Upper lobe of left lung (tissue), 4 donors: ENCODE measurements at regions not wholly inside any gene's neighbourhood (a gene's known extent, or its start where the extent isn't known, plus 50 kb on each side); places are given as distances from the start of the nearest gene placed in this dataset.

ENCODE experiments used
- POLR2A ChIP-seq, 4 donors: fragments of 450-650 bp; IDR thresholded peaks; one replicate each; pipeline ENCODE4 v1.5.1; 2016 to 2017; ENCODE audit warnings: antibody characterized with exemption in 4 of 4, mild to moderate bottlenecking in 2 of 4
- POLR2AphosphoS5 ChIP-seq, 2 donors: sonication (generic); formaldehyde crosslinking; IDR thresholded peaks; one replicate each; pipeline ENCODE4 v1.5.1; 2017; ENCODE audit warnings: antibody characterized with exemption in 2 of 2
- TF ChIP-seq, protein P1 (sequence below), 6 experiments: fragments of 450-650 bp in 4 of 6; fragments of 200-600 bp in 2 of 6; sonication (generic) in 2 of 6; IDR thresholded peaks; one replicate each; pipeline ENCODE4 v1.5.1; 2016 to 2019; ENCODE audit warnings: antibody characterized with exemption in 6 of 6

DNA sequence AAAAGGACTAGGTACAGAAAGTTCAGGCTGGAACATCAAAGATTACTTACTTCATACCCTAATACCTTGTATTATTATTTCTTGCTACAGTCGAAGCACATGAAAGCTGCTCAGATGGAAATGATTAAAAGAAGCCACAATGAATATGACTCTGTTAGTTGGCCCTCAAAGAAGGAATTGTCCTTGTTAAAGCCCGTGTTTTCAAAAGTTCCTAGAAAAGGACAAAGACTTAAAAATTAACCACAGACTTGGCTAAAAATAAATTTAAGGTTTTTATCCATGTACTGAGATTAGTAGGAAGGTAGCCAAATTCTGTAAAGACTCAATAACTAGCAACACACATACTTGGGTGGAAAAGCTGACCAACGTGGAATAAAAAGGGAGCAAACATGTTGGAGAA is 251.0 kb upstream of the RARB start:
- TF ChIP-seq POLR2A (IDR thresholded peaks at IDR 0.05) = no peak
- TF ChIP-seq, protein P1, sequence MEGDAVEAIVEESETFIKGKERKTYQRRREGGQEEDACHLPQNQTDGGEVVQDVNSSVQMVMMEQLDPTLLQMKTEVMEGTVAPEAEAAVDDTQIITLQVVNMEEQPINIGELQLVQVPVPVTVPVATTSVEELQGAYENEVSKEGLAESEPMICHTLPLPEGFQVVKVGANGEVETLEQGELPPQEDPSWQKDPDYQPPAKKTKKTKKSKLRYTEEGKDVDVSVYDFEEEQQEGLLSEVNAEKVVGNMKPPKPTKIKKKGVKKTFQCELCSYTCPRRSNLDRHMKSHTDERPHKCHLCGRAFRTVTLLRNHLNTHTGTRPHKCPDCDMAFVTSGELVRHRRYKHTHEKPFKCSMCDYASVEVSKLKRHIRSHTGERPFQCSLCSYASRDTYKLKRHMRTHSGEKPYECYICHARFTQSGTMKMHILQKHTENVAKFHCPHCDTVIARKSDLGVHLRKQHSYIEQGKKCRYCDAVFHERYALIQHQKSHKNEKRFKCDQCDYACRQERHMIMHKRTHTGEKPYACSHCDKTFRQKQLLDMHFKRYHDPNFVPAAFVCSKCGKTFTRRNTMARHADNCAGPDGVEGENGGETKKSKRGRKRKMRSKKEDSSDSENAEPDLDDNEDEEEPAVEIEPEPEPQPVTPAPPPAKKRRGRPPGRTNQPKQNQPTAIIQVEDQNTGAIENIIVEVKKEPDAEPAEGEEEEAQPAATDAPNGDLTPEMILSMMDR (IDR thresholded peaks at IDR 0.05) = no peak
- TF ChIP-seq POLR2AphosphoS5 (IDR thresholded peaks at IDR 0.05) = no peak
